ENCODE measurements at regions not wholly inside any gene's neighbourhood (a gene's known extent, or its start where the extent isn't known, plus 50 kb on each side); places are given as distances from the start of the nearest gene placed in this dataset.

GRCh38 chr21:14740116-14740515 is 194.0 kb upstream of the SAMSN1 start:
- TF ChIP-seq CTCF (IDR thresholded peaks at IDR 0.05) (no peak), POLR2A (IDR thresholded peaks at IDR 0.05) (no peak), POLR2AphosphoS5 (IDR thresholded peaks at IDR 0.05) (no peak)

All from prostate gland (tissue), 2 donors.